AG09319 (cell line): ENCODE measurements at regions not wholly inside any gene's neighbourhood (a gene's known extent, or its start where the extent isn't known, plus 50 kb on each side); places are given as distances from the start of the nearest gene placed in this dataset.
"Not testable (repeated sequence)": the region's sequence is repeated elsewhere in the genome, so short reads cannot be mapped to it uniquely, and the experiment has no call there.

Experiments
- DNase-seq: peaks from one replicate; pipeline ENCODE4 v3.0.0-alpha.2; 2010; ENCODE audit warnings: low read depth; ENCODE audit errors: extremely low read depth
- TF ChIP-seq, protein P1 (sequence below): IDR thresholded peaks from 2 replicates; pipeline ENCODE4 v1.5.1; 2011; ENCODE audit warnings: low read depth, mild to moderate bottlenecking, inconsistent platforms, low read length, moderate library complexity

DNA sequence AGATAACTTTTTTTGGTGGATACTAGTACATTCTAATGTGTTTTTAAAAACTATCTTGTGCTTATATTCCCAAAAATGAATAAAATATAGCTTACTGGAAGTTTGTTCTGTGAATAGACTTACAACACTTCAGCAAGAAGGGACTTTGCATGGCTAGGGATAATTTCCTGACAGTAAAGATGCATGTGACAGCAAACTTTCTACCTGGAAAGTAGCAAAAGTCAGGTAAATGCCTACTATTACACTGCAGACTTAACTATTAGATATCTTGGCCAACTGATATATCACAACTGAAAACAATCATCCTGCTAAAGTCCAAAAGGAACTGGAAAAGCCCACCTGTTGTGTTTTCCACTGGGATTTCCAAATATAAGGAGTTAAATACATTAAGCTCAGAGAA is 1753.5 kb upstream of the CELF4 start:
- DNase-seq, result no peak
- TF ChIP-seq, protein P1, sequence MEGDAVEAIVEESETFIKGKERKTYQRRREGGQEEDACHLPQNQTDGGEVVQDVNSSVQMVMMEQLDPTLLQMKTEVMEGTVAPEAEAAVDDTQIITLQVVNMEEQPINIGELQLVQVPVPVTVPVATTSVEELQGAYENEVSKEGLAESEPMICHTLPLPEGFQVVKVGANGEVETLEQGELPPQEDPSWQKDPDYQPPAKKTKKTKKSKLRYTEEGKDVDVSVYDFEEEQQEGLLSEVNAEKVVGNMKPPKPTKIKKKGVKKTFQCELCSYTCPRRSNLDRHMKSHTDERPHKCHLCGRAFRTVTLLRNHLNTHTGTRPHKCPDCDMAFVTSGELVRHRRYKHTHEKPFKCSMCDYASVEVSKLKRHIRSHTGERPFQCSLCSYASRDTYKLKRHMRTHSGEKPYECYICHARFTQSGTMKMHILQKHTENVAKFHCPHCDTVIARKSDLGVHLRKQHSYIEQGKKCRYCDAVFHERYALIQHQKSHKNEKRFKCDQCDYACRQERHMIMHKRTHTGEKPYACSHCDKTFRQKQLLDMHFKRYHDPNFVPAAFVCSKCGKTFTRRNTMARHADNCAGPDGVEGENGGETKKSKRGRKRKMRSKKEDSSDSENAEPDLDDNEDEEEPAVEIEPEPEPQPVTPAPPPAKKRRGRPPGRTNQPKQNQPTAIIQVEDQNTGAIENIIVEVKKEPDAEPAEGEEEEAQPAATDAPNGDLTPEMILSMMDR, result no peak

DNA sequence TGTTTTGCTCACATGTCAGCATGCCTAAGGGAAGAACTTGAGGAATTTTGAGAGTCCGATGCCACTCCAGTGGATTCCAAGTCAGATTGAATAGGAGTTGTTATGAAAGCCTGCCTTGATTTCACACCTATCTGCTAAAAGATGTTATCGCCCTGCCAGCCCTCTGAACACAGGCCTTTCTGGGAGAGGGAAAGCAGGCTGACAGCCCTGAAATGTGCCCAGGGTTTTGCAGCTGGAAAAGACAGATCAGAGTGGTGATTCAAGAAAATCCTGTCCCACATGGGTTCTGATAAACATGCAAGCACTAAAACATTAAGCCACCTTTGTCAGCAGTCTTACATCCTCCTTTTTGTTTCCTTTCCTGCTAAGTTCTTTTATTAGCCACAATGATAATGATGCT is 1752.9 kb upstream of the CELF4 start:
- TF ChIP-seq, protein P1, result no peak
- DNase-seq, result no peak

DNA sequence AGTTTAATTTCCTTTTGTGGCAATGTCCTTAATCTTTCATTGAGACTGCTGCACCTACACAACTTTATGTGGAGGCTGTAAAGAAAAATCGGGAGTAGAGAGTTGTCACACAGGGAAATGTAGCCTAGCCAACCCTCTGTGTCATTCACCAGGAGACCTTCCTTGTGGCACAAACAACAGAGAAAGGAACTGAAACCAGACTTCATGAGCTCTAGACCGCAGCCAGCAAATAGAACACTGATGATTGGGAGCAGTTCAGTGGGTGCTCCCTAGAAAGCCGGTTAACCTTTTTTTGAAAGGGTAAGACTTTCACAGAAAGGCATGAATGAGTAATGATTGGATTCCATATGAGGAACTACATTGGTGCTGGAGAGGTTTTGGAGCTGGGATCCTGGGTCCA is 1752.4 kb upstream of the CELF4 start:
- no peak for DNase-seq
- TF ChIP-seq, protein P1, result no peak

DNA sequence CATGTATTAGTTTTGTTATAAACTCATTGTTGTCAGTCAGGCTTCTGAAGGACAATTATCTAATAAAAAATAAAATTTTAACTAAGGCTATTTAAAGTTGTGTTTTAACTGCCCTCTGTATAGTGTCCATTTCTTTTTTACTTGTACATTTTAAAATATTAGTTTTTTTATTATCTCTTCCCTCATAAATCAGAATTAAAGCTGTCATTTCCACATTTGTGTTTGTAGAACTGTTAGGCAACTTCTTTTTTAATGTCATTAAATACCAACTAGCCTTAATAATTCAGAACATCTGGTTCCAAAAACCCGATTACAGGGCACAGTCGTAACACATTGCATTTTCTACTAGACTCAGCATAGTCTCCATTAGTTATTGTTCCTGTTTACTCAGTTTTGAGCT is 1749.0 kb upstream of the CELF4 start:
- TF ChIP-seq, protein P1, result no peak
- DNase-seq, result no peak

DNA sequence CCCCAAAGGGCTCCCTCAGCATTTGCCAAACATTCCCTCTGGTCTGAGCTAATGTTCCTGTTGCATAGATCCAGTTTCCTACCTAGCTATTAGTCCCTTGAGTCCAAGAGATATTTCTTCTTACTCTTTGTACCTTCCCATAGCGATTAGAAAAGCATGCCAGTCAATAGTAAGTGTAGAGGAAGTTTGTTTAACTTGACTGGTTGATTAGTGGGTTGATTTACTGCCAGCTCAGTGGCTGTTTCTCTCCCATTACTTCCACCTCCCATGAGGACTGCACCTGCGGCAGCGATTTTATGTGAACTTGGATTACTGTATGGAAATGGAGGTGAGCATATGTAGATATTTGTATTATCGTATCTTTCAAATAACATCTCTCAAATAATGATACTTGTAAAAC is 1748.4 kb upstream of the CELF4 start:
- TF ChIP-seq, protein P1, result no peak

DNA sequence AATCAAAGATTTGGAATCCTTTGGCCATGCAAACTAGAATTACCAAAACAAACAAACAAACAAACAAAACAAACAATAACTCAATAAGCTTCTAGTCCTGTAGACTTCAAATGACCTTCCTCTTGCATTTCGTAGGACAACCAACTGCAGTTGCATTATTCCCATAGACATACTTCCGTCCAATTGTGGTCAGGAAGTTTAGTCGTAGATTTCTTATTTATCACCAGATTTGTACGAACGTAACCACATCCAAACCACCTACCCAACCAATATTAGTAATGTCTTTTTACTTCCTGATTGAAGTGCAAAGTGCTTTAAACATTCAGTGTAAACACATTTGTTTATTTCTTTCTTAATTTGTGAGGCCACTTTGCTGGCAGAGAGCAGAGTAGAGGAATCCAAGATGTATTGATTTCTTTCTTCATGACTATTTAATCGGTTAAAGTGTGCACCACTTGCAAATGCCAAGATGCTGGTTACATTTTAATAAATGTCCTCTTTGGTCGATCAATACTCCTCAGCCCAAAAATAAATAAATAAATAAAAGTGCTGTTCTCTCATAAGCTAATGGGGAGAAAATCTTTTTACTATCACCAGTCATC is 1745.6 kb upstream of the CELF4 start:
- TF ChIP-seq, protein P1, result no peak
- DNase-seq, result no peak

More for the DNA sequence above, 1748.4 kb upstream of the CELF4 start:
- no peak for DNase-seq

DNA sequence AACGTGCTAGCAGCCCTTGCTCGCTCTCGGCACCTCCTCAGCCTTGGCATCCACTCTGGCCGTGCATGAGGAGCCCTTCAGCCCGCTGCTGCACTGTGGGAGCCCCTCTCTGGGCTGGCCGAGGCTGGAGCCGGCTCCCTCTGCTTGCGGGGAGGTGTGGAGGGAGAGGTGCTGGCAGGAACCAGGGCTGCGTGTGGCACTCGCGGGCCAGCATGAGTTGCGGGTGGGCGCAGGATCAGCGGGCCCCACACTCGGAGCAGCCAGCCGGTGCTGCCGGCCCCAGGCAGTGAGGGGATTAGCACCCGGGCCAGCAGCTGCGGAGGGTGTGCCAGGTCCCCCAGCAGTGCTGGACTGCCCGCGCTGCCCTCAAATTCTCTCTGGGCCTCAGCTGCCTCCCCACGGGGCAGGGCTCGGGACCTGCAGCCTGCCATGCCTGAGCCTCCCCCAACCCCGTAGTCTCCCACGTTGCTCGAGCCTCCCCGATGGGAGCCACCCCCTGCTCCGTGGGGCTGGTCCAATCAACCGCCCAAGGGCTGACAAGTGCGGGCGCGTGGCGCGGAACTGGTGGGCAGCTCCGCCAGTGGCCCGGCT is 1743.4 kb upstream of the CELF4 start:
- DNase-seq, result not testable (repeated sequence)

DNA sequence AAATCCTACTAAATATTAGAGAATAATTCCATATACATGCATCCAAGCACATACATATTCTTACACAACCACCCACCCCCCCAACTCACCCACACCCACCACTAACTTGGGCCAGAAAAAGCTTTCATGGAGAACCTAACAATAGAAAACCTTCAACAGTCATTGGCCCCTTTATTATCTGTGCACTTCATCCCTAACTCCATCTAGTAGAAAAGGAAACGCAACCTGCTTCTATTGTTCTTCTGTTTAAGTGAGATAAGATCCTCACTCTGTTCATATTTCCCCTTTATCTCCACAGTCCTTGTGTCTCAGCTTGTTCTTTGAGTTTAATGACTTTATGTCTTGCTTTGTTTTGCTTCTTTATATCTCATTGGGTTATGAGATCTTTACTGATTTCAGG is 1740.2 kb upstream of the CELF4 start:
- DNase-seq, result no peak
- TF ChIP-seq, protein P1, result no peak
